KMS-11 (cell line): ENCODE measurements at regions not wholly inside any gene's neighbourhood (a gene's known extent, or its start where the extent isn't known, plus 50 kb on each side); places are given as distances from the start of the nearest gene placed in this dataset.

Source experiments
- H2AFZ ChIP-seq: fragments of 200-600 bp; sonication (generic); 2 replicates; pipeline ENCODE4 v1.6.1; 2016; ENCODE audit warnings: antibody characterized with exemption, mixed run types, low read depth
- H3K27ac ChIP-seq: fragments of 200-600 bp; sonication (generic); 2 replicates; pipeline ENCODE4 v1.6.1; 2016; ENCODE audit warnings: mild to moderate bottlenecking, mixed run types
- H3K27me3 ChIP-seq: fragments of 200-600 bp; sonication (generic); 2 replicates; pipeline ENCODE4 v1.6.1; 2017; ENCODE audit warnings: mild to moderate bottlenecking, low read depth, mixed run types, moderate library complexity; ENCODE audit not compliant: insufficient read depth
- H3K36me3 ChIP-seq: fragments of 200-600 bp; sonication (generic); 2 replicates; pipeline ENCODE4 v1.6.1; 2017; ENCODE audit warnings: mild to moderate bottlenecking, mixed run types; ENCODE audit not compliant: insufficient read depth
- H3K4me1 ChIP-seq: fragments of 200-600 bp; sonication (generic); 2 replicates; pipeline ENCODE4 v1.6.1; 2016; ENCODE audit warnings: mild to moderate bottlenecking, low read depth, mixed run types; ENCODE audit not compliant: poor library complexity, severe bottlenecking
- H3K4me2 ChIP-seq: fragments of 200-600 bp; sonication (generic); 2 replicates; pipeline ENCODE4 v1.7.0; 2016; ENCODE audit warnings: mild to moderate bottlenecking, mixed run types
- H3K4me3 ChIP-seq: fragments of 200-600 bp; sonication (generic); IDR thresholded peaks from 2 replicates; pipeline ENCODE4 v1.6.1; 2017; ENCODE audit warnings: low read depth, low read length, mixed read lengths; ENCODE audit not compliant: insufficient read depth
- H3K79me2 ChIP-seq: fragments of 200-600 bp; sonication (generic); 2 replicates; pipeline ENCODE4 v1.6.1; 2016; ENCODE audit warnings: low read depth, mixed run types; ENCODE audit not compliant: insufficient read depth
- H3K9ac ChIP-seq: fragments of 200-600 bp; sonication (generic); 2 replicates; pipeline ENCODE4 v1.6.1; 2016; ENCODE audit warnings: mild to moderate bottlenecking, mixed run types
- H4K20me1 ChIP-seq: fragments of 200-600 bp; sonication (generic); 2 replicates; pipeline ENCODE4 v1.6.1; 2016; ENCODE audit warnings: mild to moderate bottlenecking, mixed run types; ENCODE audit not compliant: insufficient read depth
- CTCF ChIP-seq: fragments of 200-600 bp; sonication (generic); conservative IDR thresholded peaks from 2 replicates; pipeline ENCODE4 v1.6.1; 2017; ENCODE audit warnings: low read depth, mild to moderate bottlenecking, antibody characterized with exemption, low read length, moderate library complexity, mixed read lengths

- Histone ChIP-seq H4K20me1 (no peaks in the 10 kb centered on the region), H3K27me3 (no peaks in the 10 kb centered on the region), H3K27ac (no peak overlapping the region), H3K36me3 (no peaks in the 10 kb centered on the region), H2AFZ (no peak overlapping the region), H3K4me3 (no peak overlapping the region), H3K79me2 (no peaks in the 10 kb centered on the region), H3K4me1 (no peaks in the 10 kb centered on the region), H3K4me2 (no peak overlapping the region), H3K9ac (no peak overlapping the region)
- TF ChIP-seq CTCF = no peak
Measured at GRCh38 chr4:102420563-102421398, 75.5 kb upstream of the SLC39A8 start.

DNA sequence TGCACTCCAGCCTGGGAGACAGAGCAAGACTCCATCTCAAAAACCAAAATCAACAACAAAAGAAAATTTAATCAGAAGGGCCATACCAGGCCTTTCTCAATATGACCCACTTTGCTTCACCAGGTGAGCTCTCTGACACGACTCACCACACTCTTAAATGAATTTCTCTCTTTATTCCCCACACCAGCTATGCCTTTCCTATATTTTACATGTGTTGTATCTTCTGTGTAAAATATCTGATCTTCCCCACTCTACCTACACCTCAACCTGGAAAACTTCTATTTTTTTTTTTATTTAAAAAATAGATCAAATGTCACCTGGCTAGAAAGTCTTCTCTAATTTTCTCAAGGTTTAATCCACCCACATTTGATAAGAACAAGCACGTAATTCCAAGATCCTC lies 77.6 kb upstream of the SLC39A8 start:
- TF ChIP-seq CTCF = no peak
- no peak overlapping the region for H3K4me2 ChIP-seq
- H3K4me3 ChIP-seq = no peak overlapping the region
- no peaks in the 10 kb centered on the region for H3K36me3 ChIP-seq
- no peak overlapping the region for H3K9ac ChIP-seq
- no peaks in the 10 kb centered on the region for H3K4me1 ChIP-seq
- H3K27ac ChIP-seq = no peak overlapping the region
- H3K27me3 ChIP-seq = no peaks in the 10 kb centered on the region
- H3K79me2 ChIP-seq = no peaks in the 10 kb centered on the region
- H2AFZ ChIP-seq = no peak overlapping the region
- no peaks in the 10 kb centered on the region for H4K20me1 ChIP-seq

DNA sequence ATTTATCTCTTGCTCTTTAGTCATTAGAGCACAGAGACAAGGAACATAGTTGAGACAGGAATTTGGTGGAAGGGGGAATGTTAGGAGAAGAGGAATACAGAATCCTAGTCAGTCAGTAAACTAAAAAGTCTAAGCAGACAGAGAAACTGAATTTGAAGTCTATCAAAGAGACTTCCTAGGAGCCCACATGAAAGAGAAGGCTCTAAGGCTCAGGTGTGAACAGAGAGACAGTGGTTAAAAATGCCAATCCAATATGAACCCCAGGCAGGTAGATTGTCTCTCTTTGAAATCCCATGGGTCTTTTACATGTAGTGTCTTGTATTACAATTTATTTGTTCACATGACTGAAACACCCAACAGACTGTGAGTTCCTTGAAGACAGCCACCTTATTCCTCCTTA lies 77.8 kb upstream of the NFKB1 start:
- Histone ChIP-seq H3K4me1 (no peaks in the 10 kb centered on the region), H3K27me3 (no peaks in the 10 kb centered on the region), H4K20me1 (no peaks in the 10 kb centered on the region), H2AFZ (no peak overlapping the region), H3K27ac (no peak overlapping the region), H3K9ac (no peak overlapping the region), H3K4me2 (no peak overlapping the region), H3K36me3 (no peaks in the 10 kb centered on the region), H3K79me2 (no peaks in the 10 kb centered on the region), H3K4me3 (no peak overlapping the region)
- TF ChIP-seq CTCF = no peak

GRCh38 chr4:102427371-102427998 lies 73.7 kb upstream of the NFKB1 start:
- no peak overlapping the region for H2AFZ ChIP-seq
- no peaks in the 10 kb centered on the region for H3K27me3 ChIP-seq
- peaks cover 11% of the 10 kb centered on the region for H3K4me1 ChIP-seq
- H3K4me2 ChIP-seq = no peak overlapping the region
- H3K27ac ChIP-seq = no peak overlapping the region
- TF ChIP-seq CTCF = no peak
- H3K79me2 ChIP-seq = no peaks in the 10 kb centered on the region
- H3K4me3 ChIP-seq = no peak overlapping the region
- no peaks in the 10 kb centered on the region for H3K36me3 ChIP-seq
- H3K9ac ChIP-seq = no peak overlapping the region
- no peaks in the 10 kb centered on the region for H4K20me1 ChIP-seq
